Astrocyte of the spinal cord (primary cell): ENCODE measurements at regions not wholly inside any gene's neighbourhood (a gene's known extent, or its start where the extent isn't known, plus 50 kb on each side); places are given as distances from the start of the nearest gene placed in this dataset.

Source experiments
- DNase-seq: peaks from one replicate; pipeline ENCODE4 v3.0.0; 2011; ENCODE audit warnings: low read depth, low spot score
- H3K4me3 ChIP-seq: 2 replicates; pipeline ENCODE4 v1.5.1; 2011; ENCODE audit warnings: low read depth, mild to moderate bottlenecking, low read length, moderate library complexity
- in situ Hi-C: cut with HindIII; loops from 2 replicates; pipeline ENCODE4 v1.10.0; 2017; ENCODE audit warnings: low sequenced_read_pairs
- TF ChIP-seq, protein P1 (sequence below): IDR thresholded peaks from 2 replicates; pipeline ENCODE4 v1.5.1; 2012; ENCODE audit warnings: low read depth, mild to moderate bottlenecking, low read length, inconsistent platforms

- DNase-seq = no peak
- no peak overlapping the region for H3K4me3 ChIP-seq
- TF ChIP-seq, protein P1, sequence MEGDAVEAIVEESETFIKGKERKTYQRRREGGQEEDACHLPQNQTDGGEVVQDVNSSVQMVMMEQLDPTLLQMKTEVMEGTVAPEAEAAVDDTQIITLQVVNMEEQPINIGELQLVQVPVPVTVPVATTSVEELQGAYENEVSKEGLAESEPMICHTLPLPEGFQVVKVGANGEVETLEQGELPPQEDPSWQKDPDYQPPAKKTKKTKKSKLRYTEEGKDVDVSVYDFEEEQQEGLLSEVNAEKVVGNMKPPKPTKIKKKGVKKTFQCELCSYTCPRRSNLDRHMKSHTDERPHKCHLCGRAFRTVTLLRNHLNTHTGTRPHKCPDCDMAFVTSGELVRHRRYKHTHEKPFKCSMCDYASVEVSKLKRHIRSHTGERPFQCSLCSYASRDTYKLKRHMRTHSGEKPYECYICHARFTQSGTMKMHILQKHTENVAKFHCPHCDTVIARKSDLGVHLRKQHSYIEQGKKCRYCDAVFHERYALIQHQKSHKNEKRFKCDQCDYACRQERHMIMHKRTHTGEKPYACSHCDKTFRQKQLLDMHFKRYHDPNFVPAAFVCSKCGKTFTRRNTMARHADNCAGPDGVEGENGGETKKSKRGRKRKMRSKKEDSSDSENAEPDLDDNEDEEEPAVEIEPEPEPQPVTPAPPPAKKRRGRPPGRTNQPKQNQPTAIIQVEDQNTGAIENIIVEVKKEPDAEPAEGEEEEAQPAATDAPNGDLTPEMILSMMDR = no peak
- in situ Hi-C loops = no loop called here
Measured at GRCh38 chr11:42713753-42714152, 598.0 kb upstream of the API5 start.

GRCh38 chr11:42720716-42721563 lies 590.9 kb upstream of the API5 start:
- DNase-seq = no peak
- in situ Hi-C loops = no loop called here
- TF ChIP-seq, protein P1 = no peak
- no peak overlapping the region for H3K4me3 ChIP-seq

GRCh38 chr11:42727879-42728278 lies 583.9 kb upstream of the API5 start:
- TF ChIP-seq, protein P1 = no peak
- in situ Hi-C loops = no loop called here
- DNase-seq = no peak
- no peak overlapping the region for H3K4me3 ChIP-seq

GRCh38 chr11:42762348-42762747 lies 549.4 kb upstream of the API5 start:
- TF ChIP-seq, protein P1 = no peak
- in situ Hi-C loops = no loop called here
- no peak for DNase-seq
- H3K4me3 ChIP-seq = no peak overlapping the region

DNA sequence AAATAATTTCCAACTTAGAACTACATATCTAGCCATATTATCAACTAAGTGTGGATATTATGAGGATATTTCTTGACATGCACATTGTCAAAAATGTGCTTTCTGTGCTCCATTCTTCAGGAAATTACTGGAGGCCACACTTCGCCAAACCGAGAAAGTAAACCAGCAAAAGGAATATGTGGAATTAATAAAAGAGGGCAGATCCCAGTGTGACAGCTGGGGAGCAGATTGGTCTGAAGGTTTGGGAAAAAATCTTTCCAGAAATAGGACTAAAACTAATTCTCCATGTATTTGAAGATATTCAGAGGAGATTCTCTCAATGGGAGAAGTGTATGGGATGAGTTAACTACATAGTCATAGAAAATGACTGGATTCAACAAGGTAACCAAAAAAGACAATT lies 546.9 kb upstream of the API5 start:
- no peak for DNase-seq
- H3K4me3 ChIP-seq = no peak overlapping the region
- in situ Hi-C loops = no loop called here
- TF ChIP-seq, protein P1 = no peak

- no peak for DNase-seq
- TF ChIP-seq, protein P1 = no peak
- H3K4me3 ChIP-seq = no peak overlapping the region
- in situ Hi-C loops = no loop called here
Measured at GRCh38 chr11:42768576-42768975, 543.2 kb upstream of the API5 start.
